NCI-H1105 (cell line): ENCODE measurements at regions not wholly inside any gene's neighbourhood (a gene's known extent, or its start where the extent isn't known, plus 50 kb on each side); places are given as distances from the start of the nearest gene placed in this dataset.

Experiments used
- DNase-seq: peaks from one replicate; lab custom pipeline; 2025; lab: John Stamatoyannopoulos, UW

DNA sequence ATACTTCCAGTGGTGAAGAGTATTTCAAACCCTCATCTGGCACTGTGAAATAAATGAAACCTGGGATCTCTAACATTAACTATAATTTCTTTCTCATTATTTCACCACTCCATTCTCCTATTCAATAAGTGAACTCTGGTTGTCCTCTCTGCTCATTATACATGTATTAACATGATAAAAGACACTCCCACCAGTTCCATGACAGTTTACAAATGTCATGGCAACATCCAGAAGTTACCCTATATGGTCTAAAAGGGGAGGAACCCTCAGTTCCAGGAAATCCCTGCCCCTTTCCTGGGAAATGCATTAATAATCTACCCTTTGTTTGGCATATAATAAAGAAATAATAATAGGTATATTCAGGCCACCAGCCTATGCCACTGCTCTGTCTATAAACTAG is 62.7 kb upstream of the BRINP3 start:
- DNase-seq: no peak

- no peak for DNase-seq
Measured at GRCh38 chr1:190551638-190552037, 74.0 kb upstream of the BRINP3 start.

- DNase-seq: no peak
Measured at GRCh38 chr1:190560161-190560681, 82.6 kb upstream of the BRINP3 start.

DNA sequence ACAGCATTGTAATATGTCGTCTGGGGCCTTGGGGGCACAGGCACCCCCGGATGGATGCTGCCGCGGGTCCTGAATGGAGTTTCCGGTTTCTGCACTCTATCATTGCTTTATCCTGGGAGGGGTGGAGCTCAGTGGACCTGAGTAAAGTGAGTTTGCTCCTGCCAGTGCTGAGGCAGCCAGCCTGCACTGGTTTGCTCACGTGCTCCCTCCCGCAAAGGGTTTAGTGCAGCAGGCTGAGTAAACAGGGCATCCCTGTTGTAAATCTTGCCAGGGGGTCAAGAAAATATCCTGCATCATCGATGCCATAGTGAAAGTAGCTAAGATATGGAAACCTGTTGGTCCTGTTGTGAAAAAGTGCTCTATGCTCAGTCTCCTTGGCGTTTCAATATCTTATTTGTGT is 85.6 kb upstream of the BRINP3 start:
- DNase-seq: no peak

DNA sequence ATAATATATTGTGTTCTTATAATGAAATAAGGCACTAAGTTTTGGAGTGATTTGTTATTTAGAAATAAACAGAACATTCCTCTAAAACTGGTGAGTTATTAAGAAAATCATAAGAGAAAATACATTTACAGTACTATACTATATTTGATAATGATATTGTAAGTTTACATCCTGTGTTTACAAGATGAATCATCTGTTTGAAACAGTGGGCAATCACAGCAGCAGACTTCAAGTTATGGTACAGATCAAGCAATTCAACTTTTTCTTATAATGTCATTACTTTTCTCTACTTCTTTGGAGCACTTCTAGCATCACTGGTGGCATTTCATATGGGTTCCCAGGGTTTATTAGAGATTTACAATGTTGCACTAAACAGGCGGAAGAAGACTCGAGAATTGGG is 86.5 kb upstream of the BRINP3 start:
- no peak for DNase-seq

DNA sequence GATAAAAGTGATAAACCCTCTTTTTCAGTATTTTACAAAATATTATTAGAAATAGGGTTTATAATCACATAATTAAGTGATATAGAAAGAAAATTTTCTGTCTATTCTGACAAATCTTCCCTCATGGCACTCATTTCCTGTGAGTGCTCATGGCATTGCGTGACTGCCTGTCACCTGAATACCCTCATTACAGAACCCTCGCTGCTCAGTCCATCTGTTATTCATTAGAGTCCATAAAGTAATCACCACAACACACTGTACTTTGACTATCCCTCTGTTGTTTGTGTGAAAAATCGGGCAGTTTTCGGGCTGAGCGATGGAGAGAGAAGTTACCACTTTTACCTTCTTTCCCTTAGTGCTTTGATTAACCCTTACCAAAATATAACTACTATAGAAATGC is 100.4 kb upstream of the BRINP3 start:
- DNase-seq: no peak

DNA sequence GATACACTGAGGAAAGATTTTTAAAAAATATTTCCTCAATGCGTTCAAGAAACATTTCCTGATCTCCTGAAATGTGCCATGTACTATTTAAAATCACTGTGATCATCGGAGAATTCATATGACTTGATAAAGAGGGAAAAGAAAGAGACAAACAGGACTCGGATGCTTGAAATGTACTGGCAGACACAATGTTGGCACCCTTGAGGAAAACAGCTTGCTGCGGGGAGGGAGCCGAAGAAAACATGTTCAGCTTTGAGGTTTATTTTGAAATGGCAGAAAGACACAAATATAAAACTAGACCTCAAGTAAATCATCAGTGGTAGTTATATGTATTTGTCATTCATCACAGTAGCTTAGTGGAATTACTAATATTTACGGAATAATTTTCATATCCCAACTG is 100.9 kb upstream of the BRINP3 start:
- DNase-seq: no peak

DNA sequence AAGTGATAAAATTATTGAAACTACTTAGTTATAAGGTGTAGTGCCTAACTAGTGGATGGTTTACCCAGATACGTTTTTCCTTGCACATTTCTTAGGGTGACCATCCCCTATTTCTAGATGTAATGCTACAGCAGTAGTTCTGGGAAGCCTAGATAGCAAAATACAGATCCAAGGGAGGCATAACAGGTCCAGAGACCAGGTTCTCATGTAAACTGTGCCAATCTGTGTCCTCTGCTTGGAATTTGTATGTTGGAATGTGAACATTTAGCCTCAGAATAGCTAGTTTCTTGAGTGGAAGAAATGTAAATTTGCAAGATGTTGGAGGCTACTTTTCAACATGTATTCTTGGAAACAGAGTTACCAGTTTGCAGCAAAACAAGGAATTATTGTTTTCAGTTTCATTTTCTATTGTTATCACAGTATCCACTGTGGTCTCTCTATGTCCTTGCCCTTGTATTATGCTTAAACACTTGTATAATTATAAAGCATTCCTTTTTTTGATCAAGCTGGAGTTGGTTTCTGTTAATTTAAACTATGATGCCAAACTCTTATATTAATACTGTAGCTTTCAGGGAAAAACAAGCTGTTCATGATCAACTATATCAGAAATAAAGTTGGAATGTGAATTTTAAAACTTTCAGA is 102.0 kb upstream of the BRINP3 start:
- no peak for DNase-seq

DNA sequence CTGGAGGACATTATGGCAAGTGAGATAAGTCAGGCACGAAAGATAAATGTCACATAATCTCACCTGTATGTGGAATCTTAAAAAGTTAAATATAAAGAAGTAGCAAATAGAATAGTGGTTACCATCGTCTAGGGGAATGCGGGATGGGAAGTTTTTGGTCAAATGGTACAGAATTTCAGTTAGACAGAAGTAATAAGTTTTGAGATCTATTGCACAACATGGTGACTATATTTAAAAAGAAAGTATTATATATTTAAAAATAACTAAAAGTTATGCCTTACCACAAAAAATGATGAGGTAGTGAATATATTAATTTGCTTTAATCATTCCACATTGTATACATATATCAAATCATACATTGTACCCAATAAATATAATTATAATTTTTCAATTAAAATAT is 106.2 kb upstream of the BRINP3 start:
- DNase-seq: no peak

DNA sequence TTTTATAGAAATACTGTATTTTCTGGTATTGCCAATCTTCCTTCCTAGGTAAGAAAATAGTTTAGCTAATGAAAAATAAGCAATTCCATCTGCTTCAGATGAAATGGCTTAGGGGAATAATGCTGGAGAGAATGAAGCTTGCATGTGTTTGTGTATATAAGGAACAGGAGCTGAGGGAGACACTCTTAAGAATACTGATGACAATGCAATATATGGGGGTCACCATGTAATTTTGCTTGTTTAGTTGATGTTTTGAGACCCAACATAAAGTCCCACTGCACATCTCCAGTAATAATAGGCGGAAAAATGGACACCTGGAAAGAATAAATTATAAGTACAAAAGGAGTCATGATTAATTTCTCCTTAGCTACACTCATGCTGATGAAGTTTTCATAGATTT is 110.8 kb upstream of the BRINP3 start:
- no peak for DNase-seq

DNA sequence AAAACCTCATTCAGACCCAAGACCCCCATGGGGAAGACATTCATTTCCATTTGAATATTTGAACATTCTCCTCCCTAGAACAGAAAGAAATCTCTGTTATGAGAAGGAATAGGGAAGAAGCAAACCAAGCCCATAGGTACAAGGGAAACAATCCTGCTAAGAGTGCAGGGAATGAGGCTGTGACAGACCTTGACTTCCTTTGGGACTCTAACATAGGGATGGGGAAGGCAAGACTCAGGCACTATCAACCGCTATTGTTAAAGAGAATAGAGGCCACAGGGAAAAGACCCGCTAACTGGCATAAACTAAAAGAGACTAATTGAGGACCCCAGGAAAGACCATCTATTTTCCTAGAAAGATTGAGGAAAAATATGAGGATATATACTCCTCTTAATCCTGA is 117.8 kb upstream of the BRINP3 start:
- no peak for DNase-seq

- DNase-seq: no peak
Measured at GRCh38 chr1:190597294-190597693, 119.6 kb upstream of the BRINP3 start.

GRCh38 chr1:190599670-190600069 is 122.0 kb upstream of the BRINP3 start:
- no peak for DNase-seq

- no peak for DNase-seq
Measured at GRCh38 chr1:190602325-190602724, 124.7 kb upstream of the BRINP3 start.

- DNase-seq: no peak
Measured at GRCh38 chr1:190608282-190608681, 130.6 kb upstream of the BRINP3 start.

DNA sequence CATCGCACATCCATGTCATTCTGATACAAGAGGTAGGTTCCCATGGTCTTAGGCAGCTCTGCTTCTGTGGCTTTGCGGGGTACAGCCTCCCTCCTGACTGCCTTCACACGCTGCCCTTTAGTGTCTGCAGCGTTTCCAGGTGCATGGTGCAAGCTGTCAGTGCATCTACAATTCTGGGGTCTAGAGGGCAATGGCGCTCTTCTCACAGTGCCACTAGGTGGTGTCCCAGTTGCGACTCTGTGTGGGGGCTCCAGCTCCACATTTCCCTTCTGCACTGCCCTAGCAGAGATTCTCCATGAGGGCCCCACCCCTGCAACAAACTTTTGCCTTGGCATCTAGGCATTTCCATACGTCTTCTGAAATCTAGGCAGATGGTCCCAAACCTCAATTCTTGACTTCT is 138.2 kb upstream of the BRINP3 start:
- no peak for DNase-seq

GRCh38 chr1:190616235-190616634 is 138.6 kb upstream of the BRINP3 start:
- no peak for DNase-seq

DNA sequence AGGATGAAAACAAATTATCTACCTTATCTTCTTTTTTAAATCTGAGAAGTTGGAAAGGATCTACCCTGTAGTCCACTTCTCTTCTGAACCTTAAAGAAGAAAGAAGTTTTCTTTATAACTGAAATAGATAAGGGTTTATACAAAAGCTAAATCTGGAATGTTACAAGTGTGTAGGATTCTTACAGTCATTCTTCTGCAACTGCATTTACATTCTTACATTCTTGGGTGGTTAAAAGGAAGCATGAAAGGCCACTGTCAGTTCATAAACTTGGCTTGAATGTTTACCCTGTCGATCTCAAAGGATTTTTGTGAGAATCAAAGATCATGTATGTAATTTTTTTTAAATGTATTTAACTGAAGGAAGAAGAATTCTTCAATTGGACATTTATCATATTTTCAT is 142.1 kb upstream of the BRINP3 start:
- no peak for DNase-seq

DNA sequence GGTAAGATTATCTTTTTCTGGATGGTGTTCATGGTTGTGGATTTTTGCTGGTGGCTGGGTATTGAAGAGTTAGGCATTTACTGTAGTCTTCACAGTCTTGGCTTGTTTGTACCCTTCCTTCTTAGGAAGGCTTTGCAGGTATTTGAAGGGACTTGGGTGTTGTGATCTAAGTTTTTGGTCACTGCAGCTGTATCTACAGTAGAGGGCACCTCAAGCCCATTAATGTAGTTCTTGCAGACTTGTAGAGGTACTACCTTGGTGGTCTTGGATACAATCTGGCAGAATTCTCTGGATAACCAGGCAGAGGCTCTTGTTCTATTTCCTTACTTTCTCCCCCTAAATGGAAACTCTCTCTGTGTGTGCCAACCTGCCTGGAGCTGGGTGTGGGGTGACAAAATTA is 155.8 kb upstream of the BRINP3 start:
- no peak for DNase-seq

DNA sequence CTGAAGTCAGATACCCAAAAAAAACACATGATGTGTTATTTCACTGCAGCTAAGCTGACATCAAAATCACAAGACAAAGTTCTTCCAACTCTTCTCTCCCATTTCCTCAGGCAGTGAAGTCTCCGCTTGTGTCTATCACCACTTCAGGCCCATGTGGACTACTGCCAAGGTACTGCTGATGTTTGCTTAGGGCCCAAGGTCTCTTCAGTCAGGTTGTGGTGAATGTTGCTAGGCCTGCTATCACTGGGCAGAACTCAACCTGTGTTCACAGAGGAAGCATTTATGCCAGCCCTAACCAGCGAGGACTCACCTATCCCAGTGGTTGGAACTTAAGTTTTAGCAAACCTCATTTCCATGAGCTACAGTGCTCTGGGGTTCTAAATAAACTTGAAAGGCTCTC is 156.5 kb upstream of the BRINP3 start:
- no peak for DNase-seq

- no peak for DNase-seq
Measured at GRCh38 chr1:190649553-190649952, 171.9 kb upstream of the BRINP3 start.

- no peak for DNase-seq
Measured at GRCh38 chr1:190658907-190659306, 181.2 kb upstream of the BRINP3 start.

GRCh38 chr1:190663962-190664361 is 186.3 kb upstream of the BRINP3 start:
- no peak for DNase-seq

DNA sequence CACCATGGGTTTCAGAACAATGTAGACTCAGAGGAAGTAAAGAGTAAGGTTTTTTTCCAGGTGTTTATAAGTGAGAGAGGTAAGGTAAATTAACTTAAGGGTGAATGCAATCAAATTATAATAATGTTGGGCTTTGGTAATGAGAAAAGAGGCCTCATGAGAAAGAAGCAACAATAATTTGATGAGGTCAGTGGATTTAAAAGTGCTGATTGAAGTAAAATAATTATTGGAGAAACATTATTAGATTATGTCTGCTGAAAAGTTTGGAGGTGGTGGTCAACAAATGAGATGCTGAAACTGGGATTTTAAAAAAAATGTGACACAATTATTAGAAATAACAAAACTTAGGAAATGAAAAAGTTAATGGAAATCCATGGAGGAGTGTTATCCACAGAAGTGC is 187.4 kb upstream of the BRINP3 start:
- no peak for DNase-seq

DNA sequence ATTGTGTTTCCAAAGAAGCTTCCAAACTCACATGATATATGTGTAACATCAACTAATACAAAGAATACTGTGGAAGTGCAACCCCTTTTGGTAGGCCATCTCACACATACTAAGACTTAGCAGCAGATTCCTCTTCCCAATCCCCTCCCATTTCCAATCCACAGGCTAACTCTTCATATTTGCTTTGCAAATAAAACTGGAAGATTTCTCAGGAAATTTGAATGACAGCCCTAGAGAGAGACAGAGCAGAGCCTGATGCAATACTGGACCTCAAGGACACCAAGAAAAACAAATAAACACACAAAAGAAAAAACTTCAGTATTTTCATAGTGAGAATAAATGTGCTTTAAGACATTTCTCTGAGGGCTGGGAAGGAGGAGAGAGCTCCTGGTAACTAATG is 190.2 kb upstream of the BRINP3 start:
- DNase-seq: no peak
